CD4-positive, alpha-beta memory T cell (primary cell): ENCODE measurements at regions not wholly inside any gene's neighbourhood (a gene's known extent, or its start where the extent isn't known, plus 50 kb on each side); places are given as distances from the start of the nearest gene placed in this dataset.
"Not testable (repeated sequence)": the region's sequence is repeated elsewhere in the genome, so short reads cannot be mapped to it uniquely, and the experiment has no call there.

Source experiments
- CTCF ChIA-PET: fragments of 350-600 bp; sonication (Branson Sonifier 250); formaldehyde crosslinking; loops from one replicate; lab custom pipeline; 2021; ENCODE audit warnings: inconsistent platforms; ENCODE audit not compliant: partially characterized antibody; lab: Charles Lee
- POLR2A ChIA-PET: fragments of 350-600 bp; sonication (Branson Sonifier 250); formaldehyde crosslinking; loops from one replicate; lab custom pipeline; 2021; ENCODE audit not compliant: partially characterized antibody; lab: Charles Lee
- DNase-seq, 5 donors: peaks; one replicate each; pipeline versions ENCODE4 v3.0.0 to v3.0.0-alpha.2; 2020 to 2022; ENCODE audit warnings: mixed read lengths in 1 of 5
- H3K27ac ChIP-seq: one replicate; pipeline ENCODE4 v1.7.0; 2013; ENCODE audit warnings: low read depth, low read length
- H3K27me3 ChIP-seq: 2 replicates; pipeline ENCODE4 v1.7.0; 2013; ENCODE audit warnings: mild to moderate bottlenecking, low read length, moderate library complexity; ENCODE audit not compliant: insufficient read depth
- H3K36me3 ChIP-seq: 2 replicates; pipeline ENCODE4 v1.7.0; 2013; ENCODE audit warnings: mild to moderate bottlenecking, low read length, moderate library complexity; ENCODE audit not compliant: insufficient read depth
- H3K4me1 ChIP-seq: 2 replicates; pipeline ENCODE4 v1.7.0; 2013; ENCODE audit warnings: mild to moderate bottlenecking, low read length, moderate library complexity; ENCODE audit not compliant: insufficient read depth
- H3K4me3 ChIP-seq, 2 donors: one replicate each; pipeline ENCODE4 v1.7.0; 2013; ENCODE audit warnings: low read length in 2 of 2, mild to moderate bottlenecking in 1 of 2
- H3K9me3 ChIP-seq, 2 donors: one replicate each; pipeline ENCODE4 v1.7.0; 2013; ENCODE audit warnings: low read length in 2 of 2, control low read depth in 1 of 2; ENCODE audit not compliant: control insufficient read depth in 1 of 2
- H3K27ac Mint-ChIP-seq, 7 donors: one replicate each; pipeline ENCODE4 v1.8.0; 2020 to 2021; ENCODE audit warnings: mixed read lengths in 7 of 7, mild to moderate bottlenecking in 6 of 7, inconsistent platforms in 3 of 7, moderate library complexity in 3 of 7
- H3K27me3 Mint-ChIP-seq, 2 donors: one replicate each; pipeline ENCODE4 v1.8.0; 2020 to 2021; ENCODE audit warnings: mixed read lengths in 2 of 2
- H3K36me3 Mint-ChIP-seq, 2 donors: one replicate each; pipeline ENCODE4 v1.8.0; 2020 to 2021; ENCODE audit warnings: mixed read lengths in 2 of 2, inconsistent platforms in 1 of 2, mild to moderate bottlenecking in 1 of 2
- H3K4me1 Mint-ChIP-seq, 4 donors: one replicate each; pipeline ENCODE4 v1.8.0; 2020 to 2021; ENCODE audit warnings: mixed read lengths in 4 of 4, mild to moderate bottlenecking in 1 of 4
- H3K4me3 Mint-ChIP-seq, 8 donors: one replicate each; pipeline ENCODE4 v1.8.0; 2020 to 2021; ENCODE audit warnings: mixed read lengths in 8 of 8, mild to moderate bottlenecking in 7 of 8, moderate library complexity in 6 of 8, inconsistent platforms in 3 of 8
- H3K9me3 Mint-ChIP-seq, 8 donors: one replicate each; pipeline ENCODE4 v1.8.0; 2020 to 2021; ENCODE audit warnings: mixed read lengths in 8 of 8, mild to moderate bottlenecking in 5 of 8, inconsistent platforms in 3 of 8, moderate library complexity in 1 of 8
- intact Hi-C: fragments of 100-400 bp; cut with micrococcal nuclease; formaldehyde crosslinking; loops from one replicate; pipeline ENCODE4 v1.15.1; 2023

DNA sequence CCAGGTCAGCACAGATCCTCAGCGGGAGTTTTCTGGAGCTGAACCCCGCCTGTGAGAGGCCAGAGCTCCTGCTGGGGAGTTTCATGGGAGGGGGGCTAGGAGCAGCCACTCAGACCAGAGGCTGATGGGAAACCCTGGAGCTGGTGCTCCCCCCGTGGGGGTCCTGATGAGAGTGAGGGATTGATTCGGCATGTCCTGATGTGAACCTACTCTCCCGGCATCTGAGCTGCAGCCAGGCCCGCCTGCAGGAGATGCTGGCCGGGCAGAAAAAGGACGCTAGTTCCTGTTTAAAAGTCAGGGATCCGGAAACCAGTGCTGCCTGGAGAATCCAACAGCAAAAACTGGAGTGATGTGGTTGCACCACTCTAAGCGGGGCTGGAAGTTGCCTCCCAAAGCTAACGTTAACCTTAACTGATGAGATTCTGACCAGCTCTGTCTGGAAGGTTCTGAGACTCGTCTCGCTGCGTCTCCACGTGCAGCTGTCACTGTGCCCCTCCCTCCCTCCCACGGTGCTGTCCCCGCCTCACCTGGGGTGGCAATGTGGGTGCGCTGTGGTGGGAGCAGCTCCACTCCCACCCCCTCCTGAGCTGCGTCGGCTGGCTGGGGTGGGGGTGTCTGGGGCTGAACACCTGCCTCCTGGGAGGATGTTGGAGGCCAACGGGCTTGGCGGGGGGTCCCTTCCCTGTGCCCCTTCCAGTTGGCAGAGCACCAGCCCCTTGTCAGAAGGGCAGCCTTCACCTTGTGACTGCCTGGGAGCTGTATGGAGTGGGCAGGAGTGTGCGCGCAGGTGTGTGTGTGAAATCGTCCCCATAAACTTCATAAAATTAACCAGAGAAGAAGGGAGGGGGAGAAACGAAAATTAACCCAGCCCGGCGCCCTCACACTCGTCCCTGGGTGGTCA, 96.0 kb upstream of the LRPAP1 start:
- H3K27me3 ChIP-seq, intact Hi-C loops, H3K4me3 ChIP-seq, H3K4me3 Mint-ChIP-seq, H3K36me3 Mint-ChIP-seq, H3K27ac Mint-ChIP-seq, H3K4me1 Mint-ChIP-seq, H3K36me3 ChIP-seq, H3K9me3 Mint-ChIP-seq, H3K9me3 ChIP-seq, POLR2A ChIA-PET, H3K27ac ChIP-seq, H3K4me1 ChIP-seq, CTCF ChIA-PET: not testable (repeated sequence)
- DNase-seq: peak in 1 of 5 donors; percentile 19
- H3K27me3 Mint-ChIP-seq: peaks cover 11 to 14% of the 10 kb centered on the region in 2 donors

DNA sequence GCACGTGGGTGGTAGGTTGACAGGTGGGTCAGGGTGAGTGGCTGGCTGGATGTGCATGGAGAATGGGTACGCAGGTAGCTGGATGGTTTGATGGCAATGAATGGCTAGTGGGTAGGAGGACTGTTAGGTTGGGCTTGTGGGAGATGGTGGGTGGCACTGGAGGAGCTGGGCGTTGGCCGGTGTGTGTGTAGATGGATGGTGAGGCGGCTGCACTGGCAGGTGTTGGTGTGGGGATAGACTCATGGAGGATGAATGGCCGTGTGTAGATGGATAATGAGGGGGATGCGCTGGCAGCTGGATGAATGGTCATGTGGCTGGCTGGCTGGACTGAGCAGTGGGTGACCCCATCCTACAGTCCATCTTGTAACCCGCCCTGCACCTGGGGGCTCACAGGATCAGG, 95.2 kb upstream of the LRPAP1 start:
- H3K36me3 ChIP-seq, H3K9me3 ChIP-seq, H3K9me3 Mint-ChIP-seq, intact Hi-C loops, CTCF ChIA-PET, H3K27ac ChIP-seq, H3K27ac Mint-ChIP-seq, DNase-seq, H3K4me1 ChIP-seq, H3K4me1 Mint-ChIP-seq, H3K4me3 ChIP-seq, H3K4me3 Mint-ChIP-seq, H3K27me3 ChIP-seq, H3K36me3 Mint-ChIP-seq, POLR2A ChIA-PET: not testable (repeated sequence)
- H3K27me3 Mint-ChIP-seq: peaks cover 16 to 19% of the 10 kb centered on the region in 2 donors

DNA sequence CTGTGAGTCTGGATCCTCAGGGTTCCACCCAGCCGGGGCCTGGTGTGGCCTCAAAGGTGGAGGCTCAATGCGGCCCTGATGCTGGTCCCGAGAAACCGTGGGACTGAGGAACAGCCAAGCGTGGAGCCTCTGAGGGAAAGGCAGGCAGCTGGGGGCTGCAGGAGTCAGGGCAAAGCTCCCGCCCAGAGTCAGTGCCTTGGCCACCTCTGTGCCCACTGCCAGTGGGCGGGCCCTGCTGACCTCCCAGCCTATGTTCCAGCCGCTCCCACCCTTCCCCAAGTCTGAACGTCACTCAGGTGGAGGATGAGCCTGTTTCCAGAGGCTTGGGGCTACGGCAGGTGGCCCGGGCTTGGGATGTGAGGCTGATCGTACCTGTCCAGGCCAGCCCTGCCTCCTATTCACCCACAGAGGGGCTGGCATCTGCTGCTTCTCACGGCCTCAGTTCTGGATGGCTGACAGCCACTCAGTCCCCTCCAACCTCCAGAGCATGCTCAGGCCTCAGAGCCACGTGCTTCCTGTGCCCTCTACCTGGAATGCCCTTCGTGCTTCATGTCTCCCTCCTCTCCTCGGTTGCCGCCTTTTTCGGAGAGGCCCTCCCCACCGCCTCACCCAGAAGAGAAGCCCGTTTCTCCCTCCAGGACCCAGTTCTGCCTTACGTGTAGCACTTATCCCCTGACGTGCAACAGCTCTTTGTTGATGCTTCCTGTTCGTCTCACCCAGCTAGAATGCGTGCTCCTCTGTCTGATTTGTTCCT, 94.1 kb upstream of the LRPAP1 start:
- H3K9me3 ChIP-seq, H3K4me1 ChIP-seq, H3K36me3 Mint-ChIP-seq, intact Hi-C loops, H3K27ac Mint-ChIP-seq, H3K27me3 ChIP-seq, H3K4me3 ChIP-seq, H3K36me3 ChIP-seq, H3K4me3 Mint-ChIP-seq, H3K9me3 Mint-ChIP-seq, DNase-seq, H3K27ac ChIP-seq, H3K4me1 Mint-ChIP-seq, POLR2A ChIA-PET, CTCF ChIA-PET: not testable (repeated sequence)
- peaks cover 21 to 23% of the 10 kb centered on the region in 2 donors for H3K27me3 Mint-ChIP-seq

DNA sequence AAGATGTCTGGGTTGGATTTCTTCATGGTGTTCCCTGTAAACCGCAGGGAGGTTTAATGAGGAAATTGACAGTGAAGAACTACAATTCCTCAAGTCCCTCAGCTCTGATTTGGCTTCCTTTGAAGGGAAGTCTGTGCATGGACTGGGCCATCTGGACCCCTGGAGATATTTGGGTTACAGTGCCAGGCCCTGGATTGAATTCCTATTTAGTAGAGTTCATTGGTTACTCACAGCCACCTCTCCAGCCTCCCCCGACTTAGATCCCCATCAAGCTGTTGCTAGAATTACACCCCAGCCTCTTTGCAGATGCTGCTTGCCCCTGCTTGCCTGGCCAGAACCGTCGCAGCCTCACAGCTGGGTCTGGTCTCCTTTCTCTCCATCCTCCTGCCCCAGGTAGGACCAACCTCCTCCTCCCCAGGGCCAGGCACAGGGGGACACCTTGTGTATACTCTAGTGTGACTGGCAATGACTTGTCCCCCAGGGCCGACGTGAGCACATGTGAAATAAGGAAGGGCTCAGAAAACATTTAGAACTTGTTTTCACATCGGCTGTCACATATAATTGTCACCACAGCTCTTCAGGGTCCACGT, 93.2 kb upstream of the LRPAP1 start:
- H3K27ac Mint-ChIP-seq, POLR2A ChIA-PET: not testable (repeated sequence)

DNA sequence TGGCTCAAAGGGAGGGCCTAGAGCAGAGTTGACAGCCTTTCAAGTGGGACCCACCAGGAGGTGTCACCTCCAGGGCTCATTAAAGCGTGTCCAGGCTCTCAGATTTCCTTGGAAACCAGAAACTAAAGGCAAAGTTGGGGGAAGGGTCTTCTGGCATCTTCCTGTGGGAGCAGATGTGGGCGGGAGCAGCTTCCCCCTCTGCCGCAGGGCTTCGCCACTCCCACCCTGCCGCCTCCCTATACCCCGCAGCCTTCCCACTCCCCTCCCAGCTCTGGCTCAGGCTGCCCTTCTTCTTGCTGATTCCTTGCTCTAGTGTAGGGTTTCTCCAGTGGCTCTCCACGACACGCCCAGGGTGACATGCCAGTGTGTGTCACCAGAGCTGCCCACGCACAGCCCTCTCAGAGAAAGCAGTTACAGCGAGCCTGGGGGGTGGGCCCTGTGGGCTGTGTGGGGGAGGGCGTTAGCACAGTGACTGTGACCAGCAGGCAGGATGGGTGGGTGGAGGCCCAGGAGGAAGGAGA, 91.6 kb upstream of the LRPAP1 start:
- CTCF ChIA-PET, H3K27ac Mint-ChIP-seq, DNase-seq, POLR2A ChIA-PET, H3K4me1 Mint-ChIP-seq, intact Hi-C loops, H3K9me3 ChIP-seq, H3K36me3 ChIP-seq, H3K4me3 Mint-ChIP-seq, H3K27me3 ChIP-seq, H3K9me3 Mint-ChIP-seq, H3K27ac ChIP-seq, H3K4me1 ChIP-seq, H3K36me3 Mint-ChIP-seq, H3K4me3 ChIP-seq: not testable (repeated sequence)
- peaks cover 18 to 26% of the 10 kb centered on the region in 2 donors for H3K27me3 Mint-ChIP-seq

More for the DNA sequence above, 93.2 kb upstream of the LRPAP1 start:
- H3K9me3 ChIP-seq, H3K4me3 ChIP-seq, H3K4me3 Mint-ChIP-seq, DNase-seq, intact Hi-C loops, H3K36me3 Mint-ChIP-seq, H3K4me1 Mint-ChIP-seq, H3K36me3 ChIP-seq, H3K9me3 Mint-ChIP-seq, CTCF ChIA-PET, H3K27ac ChIP-seq, H3K27me3 ChIP-seq, H3K4me1 ChIP-seq: not testable (repeated sequence)
- H3K27me3 Mint-ChIP-seq: peaks cover 21 to 23% of the 10 kb centered on the region in 2 donors

DNA sequence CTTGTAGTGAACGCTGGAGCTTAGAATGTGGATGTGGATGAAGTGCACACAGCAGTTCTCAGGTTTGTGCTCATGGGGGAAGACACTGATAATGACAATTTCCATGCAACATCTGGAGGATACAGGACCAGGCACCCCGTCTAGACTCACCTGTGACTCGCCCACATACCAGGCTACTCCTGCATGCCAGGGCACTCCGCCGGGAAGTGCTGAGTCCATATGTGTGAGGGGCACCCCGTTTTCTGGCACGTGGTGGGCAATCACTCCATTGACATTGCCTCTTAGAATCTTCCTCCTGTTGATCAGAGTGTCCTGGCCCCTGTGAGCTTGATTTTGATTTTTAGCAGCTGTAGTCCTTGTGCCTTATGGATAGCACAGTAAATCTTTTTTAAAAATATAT, 90.9 kb upstream of the LRPAP1 start:
- H3K4me3 Mint-ChIP-seq: no peak overlapping the region
- H3K27me3 ChIP-seq: no peaks in the 10 kb centered on the region
- H3K36me3 Mint-ChIP-seq: no peaks in the 10 kb centered on the region
- intact Hi-C loops: no loop called here
- peaks cover 0 to 7% (median 0%) of the 10 kb centered on the region in 8 donors for H3K9me3 Mint-ChIP-seq
- H3K4me3 ChIP-seq: no peak overlapping the region
- no peaks in the 10 kb centered on the region for H3K9me3 ChIP-seq
- POLR2A ChIA-PET: no interaction called here
- CTCF ChIA-PET: no interaction called here
- no peaks in the 10 kb centered on the region for H3K36me3 ChIP-seq
- H3K4me1 ChIP-seq: no peaks in the 10 kb centered on the region
- H3K4me1 Mint-ChIP-seq: peaks cover 0 to 6% (median 2%) of the 10 kb centered on the region in 4 donors
- H3K27me3 Mint-ChIP-seq: peaks cover 18 to 30% of the 10 kb centered on the region in 2 donors
- no peak overlapping the region for H3K27ac Mint-ChIP-seq
- no peak overlapping the region for H3K27ac ChIP-seq
- DNase-seq: no peak

DNA sequence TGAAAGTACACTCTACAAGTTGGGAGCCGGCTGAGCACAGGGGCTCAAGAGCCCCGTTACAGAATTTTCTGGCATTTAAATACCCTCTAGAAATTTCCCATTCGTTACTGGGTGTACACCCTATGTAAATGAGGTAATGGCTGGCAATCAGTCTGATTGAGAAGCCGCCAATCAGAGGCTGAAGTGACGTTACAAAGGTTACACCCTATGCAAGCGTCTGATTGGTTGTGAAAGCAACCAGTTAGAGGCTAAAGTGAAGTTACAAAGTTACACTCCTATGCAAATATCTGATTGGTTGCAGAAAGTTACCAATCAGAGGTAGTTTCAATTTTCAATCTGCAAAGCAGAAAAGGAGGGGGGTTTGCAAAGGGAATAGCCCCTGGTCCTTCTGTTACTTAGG, 88.1 kb upstream of the LRPAP1 start:
- H3K36me3 ChIP-seq, H3K9me3 ChIP-seq, H3K36me3 Mint-ChIP-seq, H3K27me3 ChIP-seq, H3K4me3 ChIP-seq, H3K27ac Mint-ChIP-seq, H3K9me3 Mint-ChIP-seq, H3K4me1 Mint-ChIP-seq, CTCF ChIA-PET, DNase-seq, H3K27ac ChIP-seq, POLR2A ChIA-PET, intact Hi-C loops, H3K4me1 ChIP-seq: not testable (repeated sequence)
- Mint-ChIP-seq H3K4me3 (peak overlapping the region in 5 of 8 donors; percentile 1 to 75 (median 57)), H3K27me3 (peaks cover 18 to 30% of the 10 kb centered on the region in 2 donors)
